Retinal pigment epithelial cell (primary cell): ENCODE measurements at regions not wholly inside any gene's neighbourhood (a gene's known extent, or its start where the extent isn't known, plus 50 kb on each side); places are given as distances from the start of the nearest gene placed in this dataset.

Experiments used
- DNase-seq: peaks from one replicate; pipeline ENCODE4 v3.0.0-alpha.2; 2010; ENCODE audit warnings: low read depth
- H3K4me3 ChIP-seq: 2 replicates; pipeline ENCODE4 v1.5.1; 2011; ENCODE audit warnings: mild to moderate bottlenecking, low read length, control low read depth, moderate library complexity
- TF ChIP-seq, protein P1 (sequence below): conservative IDR thresholded peaks from 2 replicates; pipeline ENCODE4 v1.5.1; 2011; ENCODE audit warnings: low read depth, low read length, control low read depth, inconsistent platforms

- no peak for DNase-seq
- TF ChIP-seq, protein P1, sequence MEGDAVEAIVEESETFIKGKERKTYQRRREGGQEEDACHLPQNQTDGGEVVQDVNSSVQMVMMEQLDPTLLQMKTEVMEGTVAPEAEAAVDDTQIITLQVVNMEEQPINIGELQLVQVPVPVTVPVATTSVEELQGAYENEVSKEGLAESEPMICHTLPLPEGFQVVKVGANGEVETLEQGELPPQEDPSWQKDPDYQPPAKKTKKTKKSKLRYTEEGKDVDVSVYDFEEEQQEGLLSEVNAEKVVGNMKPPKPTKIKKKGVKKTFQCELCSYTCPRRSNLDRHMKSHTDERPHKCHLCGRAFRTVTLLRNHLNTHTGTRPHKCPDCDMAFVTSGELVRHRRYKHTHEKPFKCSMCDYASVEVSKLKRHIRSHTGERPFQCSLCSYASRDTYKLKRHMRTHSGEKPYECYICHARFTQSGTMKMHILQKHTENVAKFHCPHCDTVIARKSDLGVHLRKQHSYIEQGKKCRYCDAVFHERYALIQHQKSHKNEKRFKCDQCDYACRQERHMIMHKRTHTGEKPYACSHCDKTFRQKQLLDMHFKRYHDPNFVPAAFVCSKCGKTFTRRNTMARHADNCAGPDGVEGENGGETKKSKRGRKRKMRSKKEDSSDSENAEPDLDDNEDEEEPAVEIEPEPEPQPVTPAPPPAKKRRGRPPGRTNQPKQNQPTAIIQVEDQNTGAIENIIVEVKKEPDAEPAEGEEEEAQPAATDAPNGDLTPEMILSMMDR, result no peak
- no peak overlapping the region for H3K4me3 ChIP-seq
These were observed 196.1 kb downstream of the MACC1 start for GRCh38 chr7:20021066-20021465.

- H3K4me3 ChIP-seq, result no peak overlapping the region
- DNase-seq, result no peak
- TF ChIP-seq, protein P1, result no peak
These were observed 197.3 kb downstream of the MACC1 start for GRCh38 chr7:20019757-20020432.

GRCh38 chr7:20016669-20017068, 200.5 kb downstream of the MACC1 start:
- TF ChIP-seq, protein P1, result no peak
- DNase-seq, result no peak
- no peak overlapping the region for H3K4me3 ChIP-seq

- DNase-seq, result no peak
- no peak overlapping the region for H3K4me3 ChIP-seq
- TF ChIP-seq, protein P1, result no peak
These were observed 203.6 kb downstream of the MACC1 start for GRCh38 chr7:20013536-20013935.

- DNase-seq, result no peak
- H3K4me3 ChIP-seq, result no peak overlapping the region
- TF ChIP-seq, protein P1, result no peak
These were observed 205.1 kb downstream of the MACC1 start for GRCh38 chr7:20012100-20012499.

- TF ChIP-seq, protein P1, result no peak
- DNase-seq, result no peak
These were observed 206.3 kb downstream of the MACC1 start for GRCh38 chr7:20010877-20011276.

GRCh38 chr7:20007510-20007909, 209.7 kb downstream of the MACC1 start:
- TF ChIP-seq, protein P1, result no peak
- DNase-seq, result no peak
- H3K4me3 ChIP-seq, result no peak overlapping the region

More at GRCh38 chr7:20010877-20011276, 206.3 kb downstream of the MACC1 start:
- no peak overlapping the region for H3K4me3 ChIP-seq
